ENCODE measurements at regions not wholly inside any gene's neighbourhood (a gene's known extent, or its start where the extent isn't known, plus 50 kb on each side); places are given as distances from the start of the nearest gene placed in this dataset.

GRCh38 chr12:39062266-39062996, 157.0 kb upstream of the CPNE8 start:
- H3K4me3 ChIP-seq (ENCODE audit: low read depth, low read length), result no peak overlapping the region
- TF ChIP-seq CTCF (IDR thresholded peaks at IDR 0.05; ENCODE audit: control insufficient read depth, extremely low read depth, insufficient read depth), result no peak
- DNase-seq (ENCODE audit: low read depth), result no peak

- no peak for DNase-seq (ENCODE audit: low read depth)
- TF ChIP-seq CTCF (IDR thresholded peaks at IDR 0.05; ENCODE audit: control insufficient read depth, extremely low read depth, insufficient read depth), result no peak
- no peak overlapping the region for H3K4me3 ChIP-seq (ENCODE audit: low read depth, low read length)
Measured at GRCh38 chr12:39061576-39061975, 156.2 kb upstream of the CPNE8 start.

GRCh38 chr12:39048395-39048794, 143.0 kb upstream of the CPNE8 start:
- DNase-seq (ENCODE audit: low read depth), result no peak
- H3K4me3 ChIP-seq (ENCODE audit: low read depth, low read length), result no peak overlapping the region
- no peak for TF ChIP-seq CTCF (IDR thresholded peaks at IDR 0.05; ENCODE audit: control insufficient read depth, extremely low read depth, insufficient read depth)

GRCh38 chr12:39047539-39048262, 142.3 kb upstream of the CPNE8 start:
- no peak for TF ChIP-seq CTCF (IDR thresholded peaks at IDR 0.05; ENCODE audit: control insufficient read depth, extremely low read depth, insufficient read depth)
- DNase-seq (ENCODE audit: low read depth), result no peak

GRCh38 chr12:39044754-39045153, 139.4 kb upstream of the CPNE8 start:
- DNase-seq (ENCODE audit: low read depth), result no peak
- no peak for TF ChIP-seq CTCF (IDR thresholded peaks at IDR 0.05; ENCODE audit: control insufficient read depth, extremely low read depth, insufficient read depth)
- H3K4me3 ChIP-seq (ENCODE audit: low read depth, low read length), result no peak overlapping the region

More at GRCh38 chr12:39047539-39048262, 142.3 kb upstream of the CPNE8 start:
- no peak overlapping the region for H3K4me3 ChIP-seq (ENCODE audit: low read depth, low read length)

GRCh38 chr12:39043424-39043822, 138.0 kb upstream of the CPNE8 start:
- no peak for TF ChIP-seq CTCF (IDR thresholded peaks at IDR 0.05; ENCODE audit: control insufficient read depth, extremely low read depth, insufficient read depth)
- no peak overlapping the region for H3K4me3 ChIP-seq (ENCODE audit: low read depth, low read length)
- no peak for DNase-seq (ENCODE audit: low read depth)

All from LNCaP clone FGC (cell line).